Esophagus squamous epithelium (tissue), 5 donors: ENCODE measurements at regions not wholly inside any gene's neighbourhood (a gene's known extent, or its start where the extent isn't known, plus 50 kb on each side); places are given as distances from the start of the nearest gene placed in this dataset.
"Not testable (repeated sequence)": the region's sequence is repeated elsewhere in the genome, so short reads cannot be mapped to it uniquely, and the experiment has no call there.

Source experiments
- DNase-seq: peaks from one replicate; lab custom pipeline; 2025; lab: John Stamatoyannopoulos, UW
- H3K27ac ChIP-seq, 4 donors: fragments of 200-600 bp; sonication (generic); one replicate each; pipeline ENCODE4 v1.5.1; 2016 to 2019; ENCODE audit warnings: mild to moderate bottlenecking in 1 of 4
- H3K27me3 ChIP-seq, 4 donors: fragments of 200-600 bp; sonication (generic); 1 replicate in 3 of 4; 2 replicates in 1 of 4; pipeline versions ENCODE4 v1.5.1 to v1.6.0; 2017 to 2021; ENCODE audit warnings: antibody characterized with exemption in 1 of 4
- H3K36me3 ChIP-seq, 3 donors: fragments of 200-600 bp; sonication (generic); one replicate each; pipeline ENCODE4 v1.5.1; 2016 to 2019
- H3K4me1 ChIP-seq, 3 donors: fragments of 200-600 bp; sonication (generic); one replicate each; pipeline ENCODE4 v1.5.1; 2017 to 2019
- H3K4me3 ChIP-seq, 4 donors: fragments of 200-600 bp; sonication (generic); 1 replicate in 3 of 4; 2 replicates in 1 of 4; pipeline ENCODE4 v1.5.1; 2016 to 2019; ENCODE audit warnings: mild to moderate bottlenecking in 2 of 4, moderate library complexity in 1 of 4
- H3K9me3 ChIP-seq, 3 donors: fragments of 200-600 bp; sonication (generic); one replicate each; pipeline ENCODE4 v1.5.1; 2016 to 2019
- CTCF ChIP-seq, 6 experiments: fragments of 450-650 bp in 4 of 6; fragments of 200-600 bp in 2 of 6; sonication (generic) in 2 of 6; IDR thresholded peaks; one replicate each; pipeline ENCODE4 v1.5.1; 2016 to 2019; ENCODE audit warnings: antibody characterized with exemption in 6 of 6, mild to moderate bottlenecking in 4 of 6, moderate library complexity in 4 of 6
- POLR2A ChIP-seq, 4 donors: fragments of 450-650 bp; IDR thresholded peaks; one replicate each; pipeline ENCODE4 v1.6.1; 2017; ENCODE audit warnings: antibody characterized with exemption in 4 of 4, mild to moderate bottlenecking in 4 of 4, moderate library complexity in 3 of 4
- WGBS, 2 donors: methylation state at CpG; one replicate each; pipeline ENCODE4 v1.1.5; 2018; 5-methylcytosine and 5-hydroxymethylcytosine counted together
- intact Hi-C: fragments of 100-400 bp; cut with DNase I; formaldehyde crosslinking; loops from one replicate; pipeline ENCODE4 v1.15.0; 2022
- donor health status: DM: yes; HTN: yes; CAD: no.

- peaks cover 0 to 4% (median 0%) of the 10 kb centered on the region in 3 donors for H3K4me1 ChIP-seq
- no peak for DNase-seq
- no peak overlapping the region for H3K27ac ChIP-seq
- TF ChIP-seq POLR2A (IDR thresholded peaks at IDR 0.05), result no peak
- TF ChIP-seq CTCF (IDR thresholded peaks at IDR 0.05), result no peak
- H3K36me3 ChIP-seq, result no peaks in the 10 kb centered on the region
- WGBS, 2 donors, result 64 to 82% methylated on average over 3 of the region's 3 CpGs
- no peak overlapping the region for H3K4me3 ChIP-seq
- no peaks in the 10 kb centered on the region for H3K27me3 ChIP-seq
- no peaks in the 10 kb centered on the region for H3K9me3 ChIP-seq
- intact Hi-C loops, result no loop called here
These were observed 81.8 kb upstream of the ANKRD1 start for GRCh38 chr10:91002656-91003055.

GRCh38 chr10:91003379-91003778, 82.5 kb upstream of the ANKRD1 start:
- intact Hi-C loops, H3K4me3 ChIP-seq, DNase-seq, H3K4me1 ChIP-seq, H3K27me3 ChIP-seq, H3K9me3 ChIP-seq, H3K36me3 ChIP-seq, H3K27ac ChIP-seq: not testable (repeated sequence)
- WGBS, 2 donors, result 82 to 100% methylated on average over 1 of the region's 1 CpG

GRCh38 chr10:91005276-91005675, 84.4 kb upstream of the ANKRD1 start:
- not testable (repeated sequence) for H3K9me3 ChIP-seq, H3K4me1 ChIP-seq, DNase-seq, H3K36me3 ChIP-seq, H3K27me3 ChIP-seq, H3K27ac ChIP-seq, H3K4me3 ChIP-seq
- 77 to 86% methylated on average over 3 of the region's 3 CpGs for WGBS, 2 donors
- intact Hi-C loops, result loop anchor here (5.0 kb wide), 1 partner anchor 242 kb away; no protein-coding TSS in a partner anchor

- no peak overlapping the region for H3K4me3 ChIP-seq
- H3K27ac ChIP-seq, result peak overlapping the region in 1 of 4 donors; percentile 25
- H3K4me1 ChIP-seq, result peaks cover 0 to 4% (median 0%) of the 10 kb centered on the region in 3 donors
- no peaks in the 10 kb centered on the region for H3K27me3 ChIP-seq
- H3K9me3 ChIP-seq, result no peaks in the 10 kb centered on the region
- WGBS, 2 donors, result 13 to 23% methylated on average over 2 of the region's 2 CpGs
- DNase-seq, result peak; percentile 5
- H3K36me3 ChIP-seq, result no peaks in the 10 kb centered on the region
- peak; percentile 86 to 97 (median 90) for TF ChIP-seq CTCF (IDR thresholded peaks at IDR 0.05)
- no peak for TF ChIP-seq POLR2A (IDR thresholded peaks at IDR 0.05)
- intact Hi-C loops, result loop anchor here (5.0 kb wide), 1 partner anchor 241 kb away; no protein-coding TSS in a partner anchor
These were observed 85.3 kb upstream of the ANKRD1 start for GRCh38 chr10:91006001-91006751.

- Histone ChIP-seq H3K9me3 (no peaks in the 10 kb centered on the region), H3K4me1 (peaks cover 0 to 4% (median 0%) of the 10 kb centered on the region in 3 donors), H3K36me3 (no peaks in the 10 kb centered on the region), H3K4me3 (no peak overlapping the region), H3K27me3 (no peaks in the 10 kb centered on the region), H3K27ac (peak overlapping the region in 1 of 4 donors; percentile 25)
- intact Hi-C loops, result loop anchor here (5.0 kb wide), 1 partner anchor 240 kb away; no protein-coding TSS in a partner anchor
- WGBS, 2 donors, result 44 to 71% methylated on average over 1 of the region's 1 CpG
- DNase-seq, result no peak
- no peak for TF ChIP-seq CTCF (IDR thresholded peaks at IDR 0.05)
- no peak for TF ChIP-seq POLR2A (IDR thresholded peaks at IDR 0.05)
These were observed 86.0 kb upstream of the ANKRD1 start for GRCh38 chr10:91006752-91007346.

GRCh38 chr10:91007655-91008054, 86.8 kb upstream of the ANKRD1 start:
- intact Hi-C loops, result loop anchor here (5.0 kb wide), 1 partner anchor 240 kb away; no protein-coding TSS in a partner anchor
- no peak overlapping the region for H3K27ac ChIP-seq

More at GRCh38 chr10:91007655-91008054, 86.8 kb upstream of the ANKRD1 start:
- Histone ChIP-seq H3K36me3 (no peaks in the 10 kb centered on the region), H3K4me3 (no peak overlapping the region), H3K27me3 (no peaks in the 10 kb centered on the region), H3K9me3 (no peaks in the 10 kb centered on the region), H3K4me1 (peaks cover 0 to 4% (median 0%) of the 10 kb centered on the region in 3 donors)
- DNase-seq, result no peak
- no peak for TF ChIP-seq POLR2A (IDR thresholded peaks at IDR 0.05)
- TF ChIP-seq CTCF (IDR thresholded peaks at IDR 0.05), result no peak
